MM.1S (cell line): ENCODE measurements at regions not wholly inside any gene's neighbourhood (a gene's known extent, or its start where the extent isn't known, plus 50 kb on each side); places are given as distances from the start of the nearest gene placed in this dataset.

Source experiments
- DNase-seq: peaks from one replicate; pipeline ENCODE4 v3.0.0-alpha.2; 2015
- H2AFZ ChIP-seq: fragments of 300-600 bp; sonication (generic); 2 replicates; pipeline ENCODE4 v1.6.0; 2016; ENCODE audit warnings: antibody characterized with exemption, low read length
- H3F3A ChIP-seq: fragments of 300-600 bp; sonication (generic); 2 replicates; pipeline ENCODE4 v1.6.1; 2016; ENCODE audit warnings: mild to moderate bottlenecking, antibody characterized with exemption, low read length, moderate library complexity, mixed read lengths; ENCODE audit not compliant: insufficient read depth
- H3K27ac ChIP-seq: fragments of 300-600 bp; sonication (generic); 2 replicates; pipeline ENCODE4 v1.5.1; 2016; ENCODE audit warnings: mild to moderate bottlenecking, low read length
- H3K27me3 ChIP-seq: fragments of 300-600 bp; sonication (generic); replicated peaks from 2 replicates; pipeline ENCODE4 v1.6.0; 2016; ENCODE audit warnings: low read length; ENCODE audit not compliant: insufficient read depth
- H3K36me3 ChIP-seq: fragments of 300-600 bp; sonication (generic); replicated peaks from 2 replicates; pipeline ENCODE4 v1.6.1; 2016; ENCODE audit warnings: mild to moderate bottlenecking, low read length, mixed read lengths; ENCODE audit not compliant: insufficient read depth
- H3K4me1 ChIP-seq: fragments of 300-600 bp; sonication (generic); 2 replicates; pipeline ENCODE4 v1.6.1; 2016; ENCODE audit warnings: low read length, mixed read lengths
- H3K4me2 ChIP-seq: fragments of 300-600 bp; sonication (generic); 2 replicates; pipeline ENCODE4 v1.6.0; 2016; ENCODE audit warnings: low read depth, low read length
- H3K4me3 ChIP-seq: fragments of 300-600 bp; sonication (generic); 2 replicates; pipeline ENCODE4 v1.5.1; 2016; ENCODE audit warnings: low read length, mixed read lengths
- H3K79me2 ChIP-seq: fragments of 300-600 bp; sonication (generic); 2 replicates; pipeline ENCODE4 v1.6.1; 2016; ENCODE audit warnings: mixed run types, low read length, mixed read lengths
- H3K9ac ChIP-seq: fragments of 300-600 bp; sonication (generic); 2 replicates; pipeline ENCODE4 v1.6.1; 2016; ENCODE audit warnings: low read length, mixed read lengths
- H3K9me2 ChIP-seq: fragments of 300-600 bp; sonication (generic); replicated peaks from 2 replicates; pipeline ENCODE4 v1.6.1; 2016; ENCODE audit warnings: mild to moderate bottlenecking, low read length, mixed read lengths; ENCODE audit not compliant: insufficient read depth
- H3K9me3 ChIP-seq: fragments of 300-600 bp; sonication (generic); replicated peaks from 2 replicates; pipeline ENCODE4 v1.6.1; 2016; ENCODE audit warnings: mild to moderate bottlenecking, low read length, mixed read lengths; ENCODE audit not compliant: insufficient read depth
- H4K20me1 ChIP-seq: fragments of 300-600 bp; sonication (generic); 2 replicates; pipeline ENCODE4 v1.6.1; 2016; ENCODE audit warnings: mild to moderate bottlenecking, low read length, moderate library complexity, mixed read lengths; ENCODE audit not compliant: insufficient read depth
- CTCF ChIP-seq: fragments of 300-600 bp; sonication (generic); IDR thresholded peaks from 2 replicates; pipeline ENCODE4 v1.5.1; 2016; ENCODE audit warnings: antibody characterized with exemption, low read length, mixed read lengths
- EZH2 ChIP-seq: fragments of 300-600 bp; sonication (generic); optimal IDR thresholded peaks from 2 replicates; pipeline ENCODE3; 2017; ENCODE audit warnings: low read depth, mild to moderate bottlenecking, antibody characterized with exemption, low read length, mixed read lengths
- EZH2phosphoT487 ChIP-seq: fragments of 300-600 bp; sonication (generic); IDR thresholded peaks from 2 replicates; pipeline ENCODE4 v1.6.1; 2018; ENCODE audit warnings: antibody characterized with exemption, low read length

- H3K4me1 ChIP-seq, result no peaks in the 10 kb centered on the region
- no peak for DNase-seq
- TF ChIP-seq CTCF (no peak), EZH2phosphoT487 (no peak), EZH2 (no peak)
- H3K4me2 ChIP-seq, result no peak overlapping the region
- no peak overlapping the region for H3K27ac ChIP-seq
- no peaks in the 10 kb centered on the region for H4K20me1 ChIP-seq
- no peak overlapping the region for H2AFZ ChIP-seq
- H3K9me3 ChIP-seq, result no peaks in the 10 kb centered on the region
- no peaks in the 10 kb centered on the region for H3K27me3 ChIP-seq
- no peaks in the 10 kb centered on the region for H3K36me3 ChIP-seq
- H3K9me2 ChIP-seq, result no peaks in the 10 kb centered on the region
- no peak overlapping the region for H3K9ac ChIP-seq
- no peaks in the 10 kb centered on the region for H3F3A ChIP-seq
- no peak overlapping the region for H3K4me3 ChIP-seq
- no peaks in the 10 kb centered on the region for H3K79me2 ChIP-seq
These were observed 167.2 kb upstream of the SERP2 start for GRCh38 chr13:44206434-44206833.

GRCh38 chr13:44207476-44207875, 166.1 kb upstream of the SERP2 start:
- TF ChIP-seq CTCF, result no peak
- TF ChIP-seq EZH2phosphoT487, result no peak
- TF ChIP-seq EZH2, result no peak

GRCh38 chr13:44210525-44210924, 163.1 kb upstream of the SERP2 start:
- no peak for DNase-seq
- H3K9ac ChIP-seq, result no peak overlapping the region
- no peaks in the 10 kb centered on the region for H3K79me2 ChIP-seq
- TF ChIP-seq EZH2phosphoT487, result no peak
- TF ChIP-seq EZH2, result no peak
- no peak for TF ChIP-seq CTCF
- H3K9me2 ChIP-seq, result no peaks in the 10 kb centered on the region
- no peak overlapping the region for H3K27ac ChIP-seq
- no peaks in the 10 kb centered on the region for H3F3A ChIP-seq
- no peaks in the 10 kb centered on the region for H4K20me1 ChIP-seq
- H2AFZ ChIP-seq, result no peak overlapping the region
- no peak overlapping the region for H3K4me2 ChIP-seq
- H3K36me3 ChIP-seq, result no peaks in the 10 kb centered on the region
- H3K4me1 ChIP-seq, result no peaks in the 10 kb centered on the region
- H3K4me3 ChIP-seq, result no peak overlapping the region
- H3K9me3 ChIP-seq, result no peaks in the 10 kb centered on the region
- no peaks in the 10 kb centered on the region for H3K27me3 ChIP-seq

More at GRCh38 chr13:44207476-44207875, 166.1 kb upstream of the SERP2 start:
- Histone ChIP-seq H3K9me3 (no peaks in the 10 kb centered on the region), H3K27ac (no peak overlapping the region), H2AFZ (no peak overlapping the region), H3K4me2 (no peak overlapping the region), H3K9me2 (no peaks in the 10 kb centered on the region), H3K9ac (no peak overlapping the region), H3K4me1 (no peaks in the 10 kb centered on the region), H3K79me2 (no peaks in the 10 kb centered on the region), H3K4me3 (no peak overlapping the region), H3F3A (no peaks in the 10 kb centered on the region), H3K36me3 (no peaks in the 10 kb centered on the region), H4K20me1 (no peaks in the 10 kb centered on the region), H3K27me3 (no peaks in the 10 kb centered on the region)
- no peak for DNase-seq
